GM19043 (cell line): ENCODE measurements at regions not wholly inside any gene's neighbourhood (a gene's known extent, or its start where the extent isn't known, plus 50 kb on each side); places are given as distances from the start of the nearest gene placed in this dataset.

Source experiments
- ATAC-seq: cut with Tn5 transposase; IDR thresholded peaks from one replicate; pipeline ENCODE4 v1.9.1; 2021; ENCODE audit warnings: low read depth; ENCODE audit not compliant: unreplicated experiment

DNA sequence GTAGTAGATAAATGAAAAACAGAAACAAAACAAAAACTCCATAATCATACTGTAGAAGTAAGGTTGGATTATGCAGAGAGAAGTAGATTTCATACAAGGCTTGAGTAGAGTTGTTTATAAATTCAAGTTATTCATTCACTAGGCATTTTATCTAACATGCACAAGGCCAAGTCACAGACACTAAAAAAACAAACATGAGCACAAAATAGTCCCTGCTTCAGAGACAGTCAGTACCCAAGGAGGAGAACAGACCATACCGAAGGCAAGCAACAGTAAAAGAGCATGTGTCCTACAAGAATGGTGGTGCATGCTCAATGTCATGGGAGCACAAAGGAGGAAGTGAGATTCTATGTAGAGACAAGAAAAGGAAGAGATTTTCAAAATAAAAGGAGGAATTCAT is 796.5 kb upstream of the LRRC4C start:
- ATAC-seq: no peak

DNA sequence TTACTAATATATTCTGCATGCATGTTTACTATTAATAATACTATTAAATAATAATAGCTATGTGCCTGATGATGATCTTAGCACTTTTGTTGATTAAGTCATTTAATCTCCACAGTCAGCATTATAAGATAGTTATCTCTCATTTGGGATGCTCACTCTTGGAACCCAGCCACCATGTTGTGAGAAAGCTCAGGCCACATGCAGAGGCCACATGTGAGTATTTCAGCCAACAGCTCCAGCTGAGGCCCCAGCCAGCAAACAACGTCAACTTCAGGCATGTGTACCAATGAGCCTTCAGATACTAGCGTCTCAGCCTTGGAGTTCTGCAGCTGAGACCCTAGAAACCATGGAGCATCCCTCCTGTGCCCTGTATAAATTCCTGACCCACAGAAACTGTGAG is 798.1 kb upstream of the LRRC4C start:
- no peak for ATAC-seq

DNA sequence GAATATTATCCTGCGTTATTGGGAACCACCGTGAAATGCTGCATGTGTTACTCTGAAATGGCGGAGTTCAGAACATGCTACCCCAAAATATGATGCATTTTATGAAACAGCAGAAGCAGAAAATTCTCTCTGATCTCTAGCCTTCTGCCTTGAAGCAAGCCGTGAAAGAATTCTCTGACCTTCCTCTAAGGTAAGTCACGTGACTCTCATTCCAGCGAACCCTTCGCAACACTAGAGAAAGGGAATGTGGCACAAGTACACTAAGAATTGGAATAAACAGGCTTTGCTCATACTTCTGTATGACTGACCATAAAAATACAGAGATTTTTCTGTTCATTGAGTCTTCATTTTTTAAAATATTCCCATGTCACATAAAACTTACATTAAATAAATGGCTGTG is 805.6 kb upstream of the LRRC4C start:
- no peak for ATAC-seq

DNA sequence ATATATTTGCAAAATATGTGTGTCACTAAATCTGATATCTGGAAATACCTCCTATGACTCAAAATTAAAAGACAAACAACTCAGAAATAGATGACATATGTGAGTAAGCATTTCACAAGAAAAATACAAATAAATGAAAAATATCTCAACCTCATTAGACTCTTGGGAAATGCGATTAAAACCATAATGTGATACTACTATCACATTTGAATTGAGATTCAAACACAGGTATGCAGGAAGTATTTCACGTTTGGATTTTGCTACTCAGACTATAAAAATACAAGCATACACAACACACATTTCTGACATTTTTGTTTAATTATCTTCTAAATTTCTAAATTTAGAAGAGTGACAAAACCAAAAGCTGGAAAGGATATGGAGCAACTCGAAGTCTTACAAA is 811.9 kb upstream of the LRRC4C start:
- ATAC-seq: no peak

DNA sequence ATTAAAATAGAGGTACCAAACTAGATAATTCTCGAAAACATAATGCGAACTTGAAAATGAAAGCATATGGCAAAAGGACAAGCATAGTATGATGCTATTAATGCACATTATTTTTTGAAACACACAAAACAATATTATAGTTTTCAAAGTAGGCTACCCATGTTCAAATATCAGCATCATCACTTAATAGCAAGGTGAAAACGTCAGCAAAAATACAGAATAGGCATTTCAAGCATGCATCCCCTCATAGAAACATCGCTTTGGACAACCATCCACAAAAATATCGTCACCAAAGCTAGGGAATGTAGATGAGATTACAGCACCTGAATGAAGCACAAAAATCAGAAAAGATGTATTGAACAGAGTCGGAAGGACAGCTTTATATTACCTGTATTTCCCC is 814.5 kb upstream of the LRRC4C start:
- ATAC-seq: no peak

DNA sequence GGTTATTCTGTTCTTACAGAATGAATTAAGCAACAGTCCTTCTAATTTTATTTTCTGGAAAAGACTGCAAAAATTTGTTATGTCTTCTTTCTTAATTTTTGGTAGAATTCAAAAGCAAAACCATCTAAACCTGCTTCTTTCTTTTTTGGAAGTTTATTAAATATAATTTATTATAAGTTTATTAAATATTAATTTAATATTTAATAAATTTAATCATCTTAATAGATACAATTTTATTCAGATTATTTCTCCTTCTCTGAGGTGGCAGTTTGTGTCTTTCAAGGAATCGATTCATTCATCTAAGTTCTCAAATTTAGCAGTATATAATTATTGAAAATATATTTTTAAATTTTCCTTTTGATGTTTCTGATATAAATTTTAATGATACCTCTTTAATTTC is 837.5 kb upstream of the LRRC4C start:
- ATAC-seq: no peak

DNA sequence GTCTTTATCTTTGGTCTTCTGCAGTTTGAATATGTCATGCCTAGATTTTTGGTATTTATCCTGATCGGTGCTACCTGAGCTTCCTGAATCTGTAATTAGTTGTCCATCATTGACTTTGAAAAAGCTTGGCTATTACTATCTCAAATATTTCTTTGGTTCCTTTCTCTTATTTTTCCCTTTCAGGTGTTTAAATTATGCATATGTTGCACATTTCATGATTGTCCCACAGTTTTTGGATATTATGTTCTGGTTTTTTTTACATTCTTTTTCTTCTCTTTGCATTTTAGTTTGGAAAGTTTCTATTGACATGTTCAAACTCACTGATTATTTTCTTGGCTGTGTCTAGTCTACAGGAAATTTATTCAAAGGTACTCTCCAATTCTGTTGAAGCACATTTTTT is 840.3 kb upstream of the LRRC4C start:
- no peak for ATAC-seq

DNA sequence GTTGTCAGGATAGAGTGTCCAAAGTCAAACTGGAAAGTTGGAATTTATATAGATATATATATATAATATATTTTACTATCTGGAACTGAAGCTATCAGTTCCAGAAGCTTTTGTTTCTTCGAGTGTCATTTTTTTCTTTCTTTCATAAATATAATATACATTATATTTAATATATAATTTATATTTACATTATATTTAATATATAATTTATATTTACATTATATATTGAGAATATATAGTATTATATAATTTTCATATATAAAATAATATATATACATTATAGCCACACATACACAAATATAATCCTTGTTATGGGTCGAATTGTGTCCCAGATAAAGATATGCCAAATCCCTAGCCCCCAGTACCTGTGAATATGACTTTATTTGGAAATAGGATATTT is 842.3 kb upstream of the LRRC4C start:
- no peak for ATAC-seq

DNA sequence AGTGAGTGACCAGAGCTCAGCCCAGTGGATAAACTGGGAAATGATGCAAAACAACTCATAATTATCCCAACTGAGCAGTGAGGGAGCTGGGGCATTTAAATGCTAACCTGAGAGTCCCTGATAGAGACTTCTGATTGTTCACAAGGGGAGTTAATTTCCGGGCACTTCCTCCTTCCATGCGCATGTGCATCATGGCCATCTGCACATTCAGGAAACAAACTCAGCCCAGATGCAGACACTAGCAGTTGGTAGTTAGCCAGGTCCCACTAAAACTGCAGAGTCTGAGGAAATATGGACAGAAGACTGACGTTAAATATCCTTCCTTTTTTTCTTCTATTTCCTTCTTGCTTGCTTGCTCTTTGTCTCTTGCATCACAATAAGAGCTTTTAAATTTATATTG is 852.1 kb upstream of the LRRC4C start:
- ATAC-seq: no peak

DNA sequence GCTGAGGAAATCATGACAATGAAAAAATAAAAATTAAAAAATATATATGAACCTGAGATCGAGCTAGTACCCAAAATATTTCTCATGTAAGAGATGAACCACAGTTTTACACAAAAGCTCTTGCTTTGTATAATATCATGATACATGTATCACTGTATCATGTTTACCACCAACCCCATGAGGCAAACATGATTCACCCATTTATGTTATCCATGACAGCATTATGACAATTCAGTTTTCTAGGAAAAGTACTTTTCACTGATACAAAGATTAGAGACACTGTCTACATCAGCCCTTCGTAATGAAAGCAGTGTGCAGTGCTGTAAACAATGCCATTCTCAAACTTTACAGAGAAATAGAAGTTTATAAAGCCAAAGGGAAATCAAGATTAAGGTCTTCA is 852.5 kb upstream of the LRRC4C start:
- no peak for ATAC-seq

DNA sequence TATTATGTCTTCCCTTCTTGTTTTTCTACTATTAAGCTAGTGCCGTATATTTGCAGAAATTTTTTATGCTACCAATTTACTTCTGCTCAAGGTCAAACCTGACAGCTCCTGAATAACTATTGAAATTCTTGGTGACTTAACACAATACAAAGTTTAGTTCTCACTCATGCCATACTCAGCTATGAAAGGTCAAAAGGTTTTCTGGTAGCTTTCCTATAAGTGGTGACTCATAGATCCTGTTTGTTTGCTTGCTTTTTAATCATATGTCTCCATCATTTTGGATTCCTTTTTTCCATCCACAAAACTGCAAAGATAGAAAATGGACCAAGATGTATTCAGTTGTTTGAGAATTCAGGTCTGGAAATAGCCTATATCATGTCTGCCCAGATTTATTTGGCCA is 855.8 kb upstream of the LRRC4C start:
- ATAC-seq: no peak

DNA sequence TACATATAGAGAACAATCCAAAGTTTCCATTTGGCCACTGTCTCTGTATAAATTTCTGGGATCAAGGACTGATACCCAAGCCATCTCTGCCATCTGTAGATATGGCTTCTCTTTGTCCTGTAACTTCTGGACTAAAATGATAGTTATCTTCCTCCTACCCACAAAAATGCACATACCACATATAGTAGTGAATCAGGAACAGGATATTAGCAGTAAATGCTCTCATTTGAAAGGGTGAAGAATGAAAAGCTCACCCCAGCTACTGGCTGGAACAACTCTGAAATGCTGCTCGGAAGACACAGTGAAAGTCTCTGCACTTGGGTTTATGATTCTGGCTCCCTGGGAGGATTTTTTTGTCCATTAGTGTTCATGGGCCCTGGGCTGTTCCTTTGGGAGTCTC is 856.4 kb upstream of the LRRC4C start:
- ATAC-seq: no peak

DNA sequence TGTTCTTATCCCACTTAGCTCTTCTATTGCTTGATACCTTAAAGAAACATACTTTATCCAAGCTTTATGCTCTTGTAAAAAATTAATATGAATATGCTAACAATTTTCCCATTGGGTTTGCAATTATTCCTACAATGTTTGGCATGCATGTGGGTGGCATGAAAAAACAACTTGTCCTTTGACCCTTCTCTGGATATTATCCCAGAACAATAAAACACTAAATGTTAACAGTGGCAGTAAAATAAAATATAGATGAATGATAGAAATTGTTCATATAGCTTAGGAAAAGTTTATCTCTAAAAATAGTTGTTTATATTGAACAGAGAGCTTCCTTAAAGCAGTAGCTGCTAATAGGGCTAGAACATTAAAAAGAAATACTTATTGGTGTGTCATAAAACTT is 860.5 kb upstream of the LRRC4C start:
- ATAC-seq: no peak

DNA sequence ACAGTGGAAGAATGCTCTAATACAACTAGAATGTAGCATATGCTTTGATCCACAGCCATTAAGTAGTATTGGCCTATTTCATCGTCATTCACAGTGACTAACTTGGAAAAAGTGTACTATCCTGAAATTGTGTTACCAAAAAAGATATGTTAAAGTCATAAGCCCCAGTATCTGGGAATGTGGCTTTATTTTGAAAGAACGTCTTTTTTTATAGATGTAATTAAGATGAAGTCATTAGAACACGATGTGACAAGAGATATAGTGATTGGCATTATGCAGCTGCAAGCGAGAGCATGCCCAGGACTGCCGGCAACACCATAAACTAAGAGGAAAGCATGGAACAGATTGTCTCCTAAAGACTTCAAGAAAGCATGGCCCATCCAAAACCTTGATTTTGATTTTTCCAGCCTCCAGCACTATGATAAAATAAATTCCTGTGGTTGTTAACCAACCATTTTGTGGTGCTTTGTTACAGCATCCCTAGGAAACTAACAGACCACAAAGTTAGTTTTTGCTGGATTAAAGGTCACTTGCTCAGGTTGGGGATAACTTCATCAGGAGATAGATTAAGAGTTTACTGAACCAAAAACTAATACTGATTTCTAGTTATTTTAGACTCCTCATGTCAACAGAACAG is 870.6 kb upstream of the LRRC4C start:
- ATAC-seq: no peak

DNA sequence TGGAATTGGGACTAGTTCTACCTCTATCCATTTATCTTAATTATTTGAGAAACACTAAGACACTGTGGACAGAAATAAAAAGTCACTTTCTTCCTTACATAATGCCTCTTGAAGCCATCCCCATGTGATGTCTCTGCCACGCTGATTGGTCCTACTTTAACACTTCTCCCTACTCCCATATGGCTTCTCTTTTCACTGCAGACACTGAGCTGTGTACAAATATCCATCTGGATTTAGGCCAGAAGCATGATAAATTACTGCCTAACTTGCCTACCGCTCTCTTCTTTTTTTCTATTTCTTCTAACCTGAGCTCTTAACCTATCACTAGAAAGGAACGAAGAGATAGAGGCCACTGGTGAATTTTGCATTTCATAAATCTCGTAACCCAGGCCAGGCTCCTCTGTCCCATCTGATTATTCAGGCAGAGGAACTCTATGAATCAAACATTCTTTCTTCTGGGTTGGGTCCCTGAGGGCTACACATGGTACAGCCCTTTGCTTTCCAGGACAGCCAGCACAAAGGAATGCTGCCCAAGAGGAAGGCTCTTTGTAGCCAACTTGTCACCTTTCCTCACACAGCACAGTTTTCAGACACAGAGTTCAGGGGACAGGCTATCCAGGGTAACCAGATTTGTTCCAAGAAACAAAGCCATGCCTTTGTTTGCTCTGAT is 878.5 kb upstream of the LRRC4C start:
- no peak for ATAC-seq

DNA sequence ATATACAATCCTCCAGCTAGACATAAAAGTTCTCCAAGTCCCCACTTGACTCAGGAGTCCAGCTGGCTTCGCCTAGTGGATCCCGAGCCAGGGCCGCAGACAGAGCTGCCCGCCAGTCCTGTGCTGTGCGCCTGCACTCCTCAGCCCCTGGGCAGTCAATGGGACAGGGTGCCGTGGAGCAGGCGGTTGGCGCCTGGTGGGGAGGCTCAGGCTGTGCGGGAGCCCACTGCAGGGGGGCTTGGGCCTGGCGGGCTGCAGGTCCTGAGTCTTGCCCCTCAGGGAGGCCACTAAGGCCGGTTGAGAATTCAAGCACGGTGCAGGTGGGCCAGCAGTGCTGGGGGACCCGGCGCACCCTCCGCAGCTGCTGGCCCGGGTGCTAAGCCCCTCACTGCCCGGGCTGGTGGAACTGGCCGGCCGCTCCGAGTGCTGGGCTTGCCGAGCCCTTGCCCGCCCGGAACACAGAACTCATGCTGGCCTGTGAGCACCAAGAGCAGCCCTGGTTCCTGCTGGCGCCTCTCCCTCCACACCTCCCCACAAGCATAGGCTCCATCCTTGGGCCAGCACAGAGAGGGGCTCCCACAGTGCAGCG is 884.8 kb upstream of the LRRC4C start:
- ATAC-seq: no peak

DNA sequence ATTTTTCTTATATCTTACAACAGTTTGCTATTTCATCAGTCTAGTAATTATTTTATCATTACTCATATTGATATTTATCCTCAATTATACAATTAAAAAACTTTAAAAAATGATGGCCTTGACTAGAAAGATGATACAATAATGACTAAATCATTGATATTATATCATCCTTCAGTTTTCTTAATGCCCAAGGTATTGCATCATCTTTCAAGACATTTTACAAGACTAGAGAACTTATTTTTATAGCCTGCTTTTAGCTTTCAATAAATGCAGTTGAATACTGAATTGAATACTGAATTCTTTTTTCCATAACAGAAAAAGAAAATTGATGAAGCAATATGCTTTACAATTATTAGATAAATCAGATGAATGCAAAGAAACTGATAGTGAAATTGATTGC is 886.5 kb upstream of the LRRC4C start:
- no peak for ATAC-seq

DNA sequence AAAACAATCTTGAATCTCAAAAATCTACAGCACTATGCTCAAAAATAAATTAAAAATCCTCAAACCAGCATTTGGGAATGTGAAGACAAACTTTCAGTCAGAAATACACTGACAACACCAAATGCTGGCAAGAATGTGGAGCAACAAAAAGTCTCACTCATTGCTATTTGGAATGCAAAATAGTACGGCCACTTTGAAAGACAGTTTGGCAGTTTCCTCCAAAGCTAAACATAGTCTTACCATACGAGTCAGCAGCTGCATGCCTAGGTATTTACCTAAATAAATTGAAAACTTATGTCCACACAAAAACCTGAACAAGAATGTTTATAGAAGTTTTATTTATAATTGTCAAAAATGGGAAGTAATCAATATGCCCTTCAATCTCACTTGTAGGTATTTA is 904.2 kb upstream of the LRRC4C start:
- no peak for ATAC-seq

DNA sequence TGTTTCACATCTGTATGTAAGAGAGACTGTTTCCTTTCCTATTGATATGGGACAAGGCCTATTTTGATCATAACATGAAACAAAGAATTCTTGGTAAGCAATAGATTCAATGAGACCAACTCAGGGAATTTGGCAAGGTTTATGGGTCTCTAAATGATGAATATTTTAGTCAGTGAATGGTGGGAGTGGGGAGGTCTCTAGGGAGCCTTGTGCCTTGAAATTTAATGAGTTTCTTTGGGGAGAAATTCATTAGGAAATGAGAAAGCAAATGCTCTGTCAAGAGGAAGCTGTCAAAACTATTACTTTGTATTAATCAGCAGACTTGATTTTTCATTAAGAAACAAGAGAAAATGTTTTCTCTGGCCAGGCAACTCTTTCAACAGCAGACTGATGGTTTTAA is 921.7 kb upstream of the API5 start:
- ATAC-seq: no peak

DNA sequence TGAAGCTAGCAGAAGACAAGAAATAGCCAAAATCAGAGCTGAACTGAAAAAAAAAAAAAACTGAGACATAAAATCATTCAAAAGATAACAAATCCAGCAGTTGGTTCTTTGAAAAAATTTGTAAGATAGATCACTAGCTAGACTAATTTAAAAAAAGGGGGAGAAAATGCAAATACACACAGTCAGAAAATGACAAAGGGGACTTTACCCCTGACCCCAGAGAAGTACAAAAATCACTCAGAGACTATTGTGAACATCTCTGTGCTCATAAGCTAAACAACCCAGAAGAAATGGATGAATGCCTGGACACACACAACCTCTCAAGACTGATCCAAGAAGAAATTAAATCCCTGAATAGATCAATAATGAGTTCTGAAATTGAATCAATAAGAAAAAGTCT is 914.3 kb upstream of the API5 start:
- ATAC-seq: no peak

DNA sequence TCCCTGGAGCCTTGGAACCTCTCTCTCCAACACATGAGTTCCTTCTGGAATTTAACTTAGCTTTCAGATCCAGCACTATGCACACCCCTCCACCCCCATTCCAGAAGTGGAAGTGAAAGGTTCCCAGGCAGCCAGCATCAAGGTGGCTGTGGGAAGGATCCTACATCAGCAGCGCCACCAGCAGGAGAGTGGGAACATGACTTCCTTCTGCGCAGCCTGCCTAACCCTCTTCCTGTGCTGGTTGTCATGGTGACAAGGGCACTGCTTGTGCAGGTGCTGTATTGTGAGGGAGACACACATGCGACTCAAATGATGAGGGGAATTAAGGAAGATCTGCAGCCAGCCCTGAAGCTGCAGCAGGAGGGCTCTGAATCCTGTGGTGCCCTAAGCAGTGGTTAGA is 904.5 kb upstream of the API5 start:
- ATAC-seq: no peak

DNA sequence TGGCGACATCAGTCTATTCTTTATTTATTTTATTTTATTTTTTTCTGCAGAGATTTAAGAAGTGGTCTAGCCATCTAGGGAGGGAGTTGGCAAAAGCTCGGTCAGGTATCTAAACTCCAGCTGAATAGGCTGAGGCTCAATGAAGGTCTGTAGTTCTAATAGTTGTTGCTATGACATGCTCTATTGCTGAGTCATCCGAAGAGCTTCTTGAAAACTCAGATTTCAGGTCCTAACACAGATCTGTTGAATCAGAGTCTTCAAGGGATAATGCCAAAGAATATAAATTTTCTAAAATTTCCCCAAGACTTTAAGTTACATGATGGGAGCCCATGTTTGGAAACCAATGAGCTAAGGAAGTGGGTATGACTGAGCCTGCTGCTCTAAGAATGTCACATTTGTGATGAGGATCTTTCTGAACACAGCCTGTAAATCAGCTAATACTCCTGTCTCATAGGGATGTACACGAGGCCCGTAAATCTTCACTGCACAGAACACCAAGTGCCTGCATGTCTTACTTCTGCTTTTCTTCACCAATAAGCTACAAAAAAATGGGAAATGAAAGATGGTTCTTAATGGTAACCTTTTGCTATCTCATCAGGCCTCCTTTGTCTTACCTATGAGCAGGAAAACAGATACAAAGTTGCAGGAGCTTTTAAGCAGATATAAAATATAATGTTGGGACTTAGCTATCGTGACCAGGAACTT is 901.4 kb upstream of the API5 start:
- ATAC-seq: no peak
